Activated T-helper 2 cell treated with anti-CD3 and anti-CD28 coated beads, Interferon-gamma antibody, Interleukin-2, Interleukin-4, amounts not matched to agents 10 μg/mL and 5 μg/mL and 100 μg/mL, durations not matched to agents 14 hours and 24 hours and 36 hours (primary cell): ENCODE measurements at regions not wholly inside any gene's neighbourhood (a gene's known extent, or its start where the extent isn't known, plus 50 kb on each side); places are given as distances from the start of the nearest gene placed in this dataset.

Experiments used
- DNase-seq: peaks from one replicate; pipeline ENCODE4 v3.0.0; 2021; ENCODE audit warnings: low spot score
- H3K27ac Mint-ChIP-seq: one replicate; pipeline ENCODE4 v1.8.0; 2021; ENCODE audit warnings: mixed read lengths
- H3K27me3 Mint-ChIP-seq: one replicate; pipeline ENCODE4 v1.8.0; 2021; ENCODE audit warnings: low read depth, mixed read lengths
- H3K36me3 Mint-ChIP-seq: one replicate; pipeline ENCODE4 v1.8.0; 2021; ENCODE audit warnings: low read depth, mixed read lengths
- H3K4me1 Mint-ChIP-seq: one replicate; pipeline ENCODE4 v1.8.0; 2021; ENCODE audit warnings: low read depth, mixed read lengths
- H3K4me3 Mint-ChIP-seq: one replicate; pipeline ENCODE4 v1.8.0; 2021; ENCODE audit warnings: low read depth, mild to moderate bottlenecking, moderate library complexity, mixed read lengths
- H3K9me3 Mint-ChIP-seq: one replicate; pipeline ENCODE4 v1.8.0; 2021; ENCODE audit warnings: mixed read lengths
- intact Hi-C: fragments of 100-400 bp; cut with micrococcal nuclease; formaldehyde crosslinking; loops from one replicate; pipeline ENCODE4 v1.15.1; 2023

DNA sequence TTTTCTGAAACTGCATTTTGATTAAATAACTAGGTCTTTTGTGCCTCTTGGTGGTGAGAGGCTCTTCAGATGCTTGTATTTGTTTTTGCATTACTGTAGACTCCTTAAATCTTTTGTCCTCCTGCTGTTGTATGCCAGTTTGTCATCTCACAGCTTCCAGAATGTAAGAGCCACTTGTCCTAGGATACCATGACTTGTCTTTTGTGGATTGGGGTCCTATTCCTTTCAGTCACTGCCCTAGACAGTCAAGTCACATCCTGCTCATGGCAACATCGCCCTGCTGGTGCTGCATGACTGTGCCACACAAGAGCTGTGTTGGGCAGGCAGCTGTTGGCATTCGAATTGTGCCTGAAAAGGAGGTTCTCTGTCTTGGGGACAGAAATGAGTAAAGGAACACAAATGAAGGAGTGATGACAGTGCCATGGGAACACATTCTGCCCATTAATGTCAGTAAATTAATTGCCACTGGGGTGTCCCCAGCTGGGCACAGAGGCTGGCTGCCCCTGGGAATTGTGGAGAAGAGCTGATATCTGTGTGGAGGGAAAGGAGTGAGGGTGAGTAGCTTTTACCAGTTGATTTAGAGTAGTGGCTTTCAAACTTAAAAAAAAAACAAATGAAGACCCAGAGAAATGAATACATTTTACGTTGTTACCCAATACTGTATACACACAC, 140.3 kb downstream of the ARL6IP6 start:
- no peak for DNase-seq
- peaks cover 30% of the 10 kb centered on the region for H3K9me3 Mint-ChIP-seq
- intact Hi-C loops: no loop called here
- no peak overlapping the region for H3K27ac Mint-ChIP-seq
- no peaks in the 10 kb centered on the region for H3K27me3 Mint-ChIP-seq
- H3K4me3 Mint-ChIP-seq: no peak overlapping the region
- no peaks in the 10 kb centered on the region for H3K36me3 Mint-ChIP-seq
- H3K4me1 Mint-ChIP-seq: no peaks in the 10 kb centered on the region

DNA sequence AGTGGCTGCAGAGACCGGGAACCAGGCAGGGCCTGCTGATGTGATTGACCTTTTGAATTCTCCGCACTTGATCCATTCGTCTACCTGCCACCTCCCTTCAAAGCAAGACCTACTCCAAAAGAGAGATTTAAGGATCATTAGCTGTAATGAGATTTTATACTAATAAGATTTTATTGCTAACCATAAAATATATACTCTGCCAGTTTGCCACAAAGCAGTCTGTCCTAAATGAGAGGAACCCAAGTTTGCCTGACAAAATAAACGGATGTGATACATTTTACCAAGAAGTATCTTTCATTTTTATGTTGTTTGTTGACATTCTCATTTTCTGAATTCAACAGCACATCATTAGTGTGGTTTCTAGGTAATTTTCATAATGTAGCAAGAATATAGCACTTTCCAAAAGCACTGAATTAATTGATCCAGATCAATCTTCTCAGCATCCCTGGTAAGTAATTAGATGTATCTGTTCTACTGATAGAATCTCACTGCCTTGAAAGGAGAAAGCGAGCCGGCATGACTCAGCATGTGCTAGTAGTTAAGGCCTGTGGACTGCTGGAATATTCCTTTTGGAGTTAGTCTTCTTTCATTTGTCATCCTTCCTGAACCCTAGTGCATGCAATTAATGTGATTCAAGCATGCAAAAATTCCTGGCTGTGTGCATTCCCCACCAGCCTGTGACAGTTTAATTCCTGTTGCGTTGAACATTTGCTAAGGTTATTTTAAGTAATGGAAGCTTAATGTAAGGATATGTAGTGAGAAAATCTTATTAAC, 128.5 kb downstream of the ARL6IP6 start:
- H3K9me3 Mint-ChIP-seq: no peaks in the 10 kb centered on the region
- H3K27me3 Mint-ChIP-seq: no peaks in the 10 kb centered on the region
- H3K4me1 Mint-ChIP-seq: no peaks in the 10 kb centered on the region
- no peak overlapping the region for H3K4me3 Mint-ChIP-seq
- no peak for DNase-seq
- intact Hi-C loops: no loop called here
- H3K36me3 Mint-ChIP-seq: no peaks in the 10 kb centered on the region
- H3K27ac Mint-ChIP-seq: no peak overlapping the region

DNA sequence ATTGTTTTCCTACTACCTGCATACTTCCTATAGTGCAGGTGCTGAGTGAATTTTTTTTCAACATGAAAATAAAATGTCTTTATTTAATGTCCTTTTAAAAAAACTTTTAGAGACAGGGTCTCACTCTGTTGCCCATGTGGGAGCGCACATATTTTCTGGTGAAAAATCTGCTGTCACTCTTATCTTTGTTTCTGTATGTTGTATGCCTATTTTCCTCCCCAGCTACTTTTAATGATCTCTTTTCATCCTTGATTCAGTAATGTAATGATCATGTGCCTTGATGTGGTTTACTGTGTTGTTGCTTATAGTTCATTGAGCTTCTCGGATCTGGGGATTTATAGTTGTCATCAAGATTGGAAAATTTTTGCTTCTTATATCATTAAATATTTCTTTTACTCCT, 117.3 kb downstream of the ARL6IP6 start:
- Mint-ChIP-seq H3K9me3 (no peaks in the 10 kb centered on the region), H3K4me3 (no peak overlapping the region), H3K36me3 (no peaks in the 10 kb centered on the region), H3K4me1 (no peaks in the 10 kb centered on the region), H3K27me3 (no peaks in the 10 kb centered on the region), H3K27ac (no peak overlapping the region)
- intact Hi-C loops: no loop called here
- DNase-seq: no peak

DNA sequence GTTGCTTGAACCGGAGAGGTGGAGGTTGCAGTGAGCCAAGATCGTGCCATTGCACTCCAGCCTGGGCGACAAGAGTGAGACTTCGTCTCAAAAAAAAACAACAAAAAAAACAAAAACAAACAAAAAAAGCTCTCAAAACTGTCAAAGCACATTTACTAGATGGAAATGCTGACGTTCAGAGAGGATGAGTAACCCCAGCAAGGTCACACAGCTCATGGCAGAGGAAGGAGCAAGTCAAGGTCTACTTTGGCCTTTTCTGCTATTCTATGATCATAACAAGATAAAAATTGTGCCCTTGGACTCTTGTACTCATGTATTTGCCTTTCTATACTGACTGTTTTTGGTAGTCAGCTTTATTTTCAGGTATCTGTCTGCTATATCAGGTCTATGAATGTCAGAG, 109.5 kb downstream of the ARL6IP6 start:
- Mint-ChIP-seq H3K9me3 (no peaks in the 10 kb centered on the region), H3K27me3 (peaks cover 3% of the 10 kb centered on the region), H3K36me3 (no peaks in the 10 kb centered on the region), H3K27ac (no peak overlapping the region), H3K4me1 (no peaks in the 10 kb centered on the region), H3K4me3 (no peak overlapping the region)
- DNase-seq: no peak
- intact Hi-C loops: no loop called here

DNA sequence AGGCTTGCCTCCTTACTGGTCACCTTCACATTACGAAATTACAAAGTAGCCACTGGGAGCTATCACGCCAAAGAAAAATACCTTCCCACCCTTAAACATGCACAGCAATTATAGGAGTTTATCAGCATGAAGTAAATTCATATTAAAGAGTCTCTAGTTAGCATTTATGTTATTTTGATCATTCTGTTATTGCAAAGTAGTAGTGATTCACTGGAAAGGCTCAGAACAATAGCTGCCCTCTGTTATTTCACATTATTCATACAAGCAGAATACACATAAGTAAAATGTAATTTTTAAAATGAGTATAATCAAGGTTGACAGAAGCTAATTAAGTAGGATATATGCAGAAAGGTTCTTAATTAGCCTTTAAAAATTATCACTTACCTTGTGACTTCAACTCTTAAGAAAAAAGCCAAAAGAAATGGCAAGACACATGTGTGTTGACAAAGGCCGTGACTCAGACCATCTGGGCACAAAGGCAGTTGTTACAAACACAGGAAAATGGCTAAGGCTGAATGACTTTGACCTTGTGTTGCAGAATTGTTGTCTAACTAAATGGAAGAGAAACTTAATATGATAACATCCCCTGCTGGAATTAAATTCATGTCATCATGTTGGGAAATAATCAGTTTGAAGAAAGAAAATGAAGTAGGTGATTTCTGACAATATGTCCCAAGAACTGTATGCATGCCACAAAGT, 108.3 kb downstream of the ARL6IP6 start:
- H3K36me3 Mint-ChIP-seq: no peaks in the 10 kb centered on the region
- DNase-seq: no peak
- H3K27me3 Mint-ChIP-seq: peaks cover 3% of the 10 kb centered on the region
- H3K4me1 Mint-ChIP-seq: no peaks in the 10 kb centered on the region
- H3K9me3 Mint-ChIP-seq: no peaks in the 10 kb centered on the region
- no peak overlapping the region for H3K27ac Mint-ChIP-seq
- intact Hi-C loops: no loop called here
- no peak overlapping the region for H3K4me3 Mint-ChIP-seq

DNA sequence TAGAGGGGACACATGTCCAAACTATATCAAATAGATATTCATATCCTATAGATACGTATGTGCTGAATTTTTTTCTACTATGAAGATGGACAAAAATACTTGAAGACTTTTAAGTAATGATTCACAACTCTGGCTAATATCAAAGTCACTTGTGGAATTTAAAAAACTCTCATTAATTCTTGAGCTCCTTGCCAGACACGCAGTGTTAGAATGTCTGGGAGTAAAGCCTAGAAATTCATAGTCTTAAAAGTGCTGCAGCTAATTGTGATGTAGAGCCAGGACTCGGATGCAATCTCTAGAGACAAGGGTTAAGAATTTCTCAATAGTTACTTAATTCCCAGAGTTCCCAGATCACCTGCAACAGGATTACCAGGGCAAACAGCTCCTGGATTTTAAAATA, 107.4 kb downstream of the ARL6IP6 start:
- no peaks in the 10 kb centered on the region for H3K36me3 Mint-ChIP-seq
- H3K27ac Mint-ChIP-seq: no peak overlapping the region
- H3K27me3 Mint-ChIP-seq: peaks cover 3% of the 10 kb centered on the region

DNA sequence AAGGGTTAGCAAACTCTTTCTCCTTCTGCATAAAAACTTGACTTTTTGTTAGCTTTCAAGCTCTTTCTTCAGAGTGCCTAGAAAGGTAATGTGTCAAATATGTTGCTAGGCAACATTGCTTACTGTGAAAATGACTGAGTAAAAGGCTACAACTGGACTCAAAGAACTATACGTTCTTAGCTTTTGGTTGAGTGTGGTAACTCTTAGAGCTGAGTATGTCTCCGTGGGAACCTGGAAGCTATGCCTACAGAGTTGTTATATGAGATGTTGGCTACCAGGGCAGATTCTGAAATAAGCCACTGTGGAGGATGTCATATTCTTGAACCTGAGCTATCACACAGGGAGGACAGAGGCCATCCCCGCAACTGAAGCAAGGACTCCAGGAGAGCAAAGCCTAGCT, 105.5 kb downstream of the ARL6IP6 start:
- Mint-ChIP-seq H3K27me3 (no peaks in the 10 kb centered on the region), H3K4me1 (no peaks in the 10 kb centered on the region), H3K4me3 (no peak overlapping the region), H3K27ac (no peak overlapping the region), H3K9me3 (no peaks in the 10 kb centered on the region), H3K36me3 (no peaks in the 10 kb centered on the region)
- intact Hi-C loops: no loop called here
- no peak for DNase-seq

More for the DNA sequence above, 107.4 kb downstream of the ARL6IP6 start:
- Mint-ChIP-seq H3K4me1 (no peaks in the 10 kb centered on the region), H3K4me3 (no peak overlapping the region), H3K9me3 (no peaks in the 10 kb centered on the region)
- DNase-seq: no peak
- intact Hi-C loops: no loop called here

DNA sequence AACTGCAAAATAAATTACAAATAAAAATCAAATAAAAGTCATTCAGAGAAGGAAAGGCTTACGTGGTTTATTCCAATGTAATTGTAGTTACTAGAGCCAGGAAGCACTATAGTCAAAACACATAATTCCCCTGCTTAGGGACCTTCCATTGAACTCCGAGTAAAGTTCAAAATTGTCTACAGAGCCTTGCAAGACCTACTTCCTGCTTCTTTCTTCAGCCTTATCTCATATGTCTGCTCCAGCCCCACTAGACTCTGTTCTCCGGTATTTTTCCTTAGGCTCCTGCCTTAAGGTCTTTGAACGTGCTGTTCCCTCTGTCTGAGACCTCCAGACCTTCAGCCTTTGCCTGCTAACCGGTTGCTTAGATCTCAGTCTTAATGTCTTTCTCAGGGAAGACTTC, 104.3 kb downstream of the ARL6IP6 start:
- Mint-ChIP-seq H3K36me3 (no peaks in the 10 kb centered on the region), H3K4me1 (no peaks in the 10 kb centered on the region), H3K4me3 (no peak overlapping the region), H3K27ac (no peak overlapping the region), H3K9me3 (no peaks in the 10 kb centered on the region), H3K27me3 (no peaks in the 10 kb centered on the region)
- intact Hi-C loops: no loop called here
- DNase-seq: no peak

DNA sequence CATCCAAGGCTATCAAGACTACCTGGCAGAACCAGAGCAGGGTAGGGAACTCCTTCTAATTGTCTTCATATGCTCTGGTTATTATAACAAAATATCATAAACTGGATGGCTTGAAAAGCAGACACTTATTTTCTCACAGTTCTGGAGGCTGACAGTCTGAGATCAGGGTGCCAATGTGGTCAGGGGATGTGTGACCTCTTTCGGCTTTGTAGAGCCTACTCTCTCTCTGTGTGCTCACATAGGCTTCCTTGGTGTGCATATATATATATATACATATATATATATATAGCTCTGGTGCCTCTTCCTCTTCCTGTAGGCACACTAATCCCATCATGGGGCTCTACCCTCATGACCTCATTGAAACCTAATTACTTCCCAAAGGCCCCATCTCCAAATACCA, 101.6 kb downstream of the ARL6IP6 start:
- intact Hi-C loops: no loop called here
- no peaks in the 10 kb centered on the region for H3K27me3 Mint-ChIP-seq
- H3K4me3 Mint-ChIP-seq: no peak overlapping the region
- peaks cover under 1% of the 10 kb centered on the region for H3K4me1 Mint-ChIP-seq
- no peak for DNase-seq
- H3K9me3 Mint-ChIP-seq: no peaks in the 10 kb centered on the region
- no peaks in the 10 kb centered on the region for H3K36me3 Mint-ChIP-seq
- no peak overlapping the region for H3K27ac Mint-ChIP-seq

DNA sequence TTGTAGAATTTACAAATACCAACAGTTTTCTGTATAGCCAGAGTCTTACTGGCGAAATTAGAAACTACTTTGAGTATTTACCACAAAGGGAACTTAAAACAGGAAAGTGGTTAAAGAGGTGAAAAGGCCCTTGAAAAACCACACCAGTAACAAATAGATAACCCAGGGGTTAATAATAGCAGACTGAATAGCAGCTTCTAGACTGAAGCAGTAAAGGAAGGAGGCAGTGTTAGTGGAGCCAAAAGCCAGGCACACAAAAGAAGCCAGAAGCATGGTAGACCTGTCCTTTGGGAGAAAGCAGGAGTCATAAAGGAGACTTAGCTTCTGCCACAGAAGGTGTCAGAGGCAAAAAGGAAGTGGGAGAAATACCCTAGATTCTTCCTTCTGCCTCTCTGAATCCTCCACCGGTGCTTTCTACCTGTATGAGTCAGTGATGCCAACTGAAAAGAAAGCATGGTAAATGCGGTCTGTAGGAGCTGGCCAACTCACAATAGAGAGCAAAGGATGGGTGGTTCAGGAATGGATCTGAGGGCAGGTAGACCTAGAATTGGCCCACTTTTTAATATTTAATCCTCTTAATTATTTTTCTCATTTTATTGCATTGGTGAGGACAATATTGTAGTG, 97.3 kb downstream of the ARL6IP6 start:
- H3K36me3 Mint-ChIP-seq: no peaks in the 10 kb centered on the region
- no peak overlapping the region for H3K27ac Mint-ChIP-seq
- intact Hi-C loops: no loop called here
- H3K27me3 Mint-ChIP-seq: no peaks in the 10 kb centered on the region
- peaks cover 4% of the 10 kb centered on the region for H3K4me1 Mint-ChIP-seq
- H3K4me3 Mint-ChIP-seq: no peak overlapping the region
- peaks cover 16% of the 10 kb centered on the region for H3K9me3 Mint-ChIP-seq
- DNase-seq: no peak

DNA sequence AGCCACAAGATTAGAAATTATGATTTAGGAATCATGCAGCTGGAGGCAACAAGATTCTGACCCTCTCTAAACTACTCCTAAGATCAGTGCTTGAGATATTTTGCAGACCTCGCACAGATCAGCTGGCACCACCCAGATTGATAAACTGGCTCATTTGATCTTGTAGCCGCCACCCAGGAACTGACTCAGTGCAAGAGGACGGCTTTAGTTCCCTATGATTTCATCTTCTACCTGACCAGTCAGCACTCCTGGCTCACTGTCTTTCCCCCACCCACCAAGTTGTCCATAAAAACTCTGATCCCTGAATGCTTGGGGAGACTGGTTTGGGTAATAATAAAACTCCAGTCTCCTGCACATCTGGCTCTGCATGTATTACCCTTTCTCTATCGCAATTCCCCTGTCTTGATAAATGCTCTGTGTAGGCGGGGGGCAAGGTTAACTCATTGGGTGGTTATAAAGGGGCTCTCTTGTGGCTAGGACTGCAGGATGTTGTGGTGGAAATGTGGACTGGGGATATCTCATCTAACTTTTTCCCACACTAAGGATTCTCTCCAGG, 96.1 kb downstream of the ARL6IP6 start:
- intact Hi-C loops: no loop called here
- Mint-ChIP-seq H3K36me3 (no peaks in the 10 kb centered on the region), H3K4me1 (peaks cover 4% of the 10 kb centered on the region), H3K27me3 (no peaks in the 10 kb centered on the region), H3K4me3 (no peak overlapping the region), H3K27ac (no peak overlapping the region), H3K9me3 (peaks cover 16% of the 10 kb centered on the region)
- no peak for DNase-seq

DNA sequence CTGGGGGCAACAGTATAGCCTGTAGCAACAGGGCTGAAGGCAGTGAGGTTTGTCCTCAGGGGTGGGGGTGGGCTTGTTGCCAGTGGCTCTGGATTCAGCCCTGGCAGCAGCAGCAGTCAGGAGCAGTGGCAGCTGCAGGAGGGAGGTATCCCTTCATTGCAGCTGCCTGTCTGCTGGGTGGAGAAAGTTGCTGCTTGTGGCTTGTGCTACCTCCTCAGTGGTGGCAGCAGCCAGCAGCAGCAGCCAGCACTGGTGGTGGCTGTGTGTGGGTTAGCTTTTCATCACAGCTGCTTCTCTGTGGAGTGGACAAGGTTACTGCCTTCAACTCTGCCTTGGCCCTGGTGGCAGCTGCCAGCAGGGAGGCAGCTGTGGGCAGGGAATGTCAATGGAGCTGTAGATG, 94.9 kb downstream of the ARL6IP6 start:
- Mint-ChIP-seq H3K9me3 (peaks cover 16% of the 10 kb centered on the region), H3K27ac (no peak overlapping the region), H3K4me1 (peaks cover 4% of the 10 kb centered on the region), H3K36me3 (no peaks in the 10 kb centered on the region), H3K4me3 (no peak overlapping the region), H3K27me3 (no peaks in the 10 kb centered on the region)
- no peak for DNase-seq
- intact Hi-C loops: no loop called here
